H1 (cell line): ENCODE measurements at regions not wholly inside any gene's neighbourhood (a gene's known extent, or its start where the extent isn't known, plus 50 kb on each side); places are given as distances from the start of the nearest gene placed in this dataset.

Source experiments
- BCL11A ChIP-seq, 2 experiments: IDR thresholded peaks; one replicate each; pipeline ENCODE4 v1.6.1; 2011; ENCODE audit warnings: low read depth in 2 of 2, low read length in 2 of 2, mild to moderate bottlenecking in 2 of 2
- EP300 ChIP-seq, 2 experiments: IDR thresholded peaks; 1 replicate in 1 of 2; 2 replicates in 1 of 2; pipeline ENCODE4 v1.6.1; 2011 to 2012; ENCODE audit warnings: low read depth in 2 of 2, low read length in 2 of 2, mild to moderate bottlenecking in 2 of 2, borderline replicate concordance in 1 of 2, inconsistent platforms in 1 of 2, moderate library complexity in 1 of 2
- SIX5 ChIP-seq: IDR thresholded peaks from 2 replicates; pipeline ENCODE4 v1.6.1; 2011; ENCODE audit warnings: mild to moderate bottlenecking, low read depth, low read length
- SP1 ChIP-seq: IDR thresholded peaks from 2 replicates; pipeline ENCODE4 v1.6.1; 2011; ENCODE audit warnings: low read depth, low read length
- TF ChIP-seq, protein P1 (sequence below), 3 experiments: IDR thresholded peaks; 1 replicate in 2 of 3; 2 replicates in 1 of 3; pipeline versions ENCODE4 v1.5.1 to v1.6.1; 2011; ENCODE audit warnings: low read length in 3 of 3, mild to moderate bottlenecking in 3 of 3, inconsistent platforms in 2 of 3, low read depth in 1 of 3, moderate library complexity in 1 of 3; ENCODE audit not compliant: insufficient read depth in 1 of 3; ENCODE audit errors: control extremely low read depth in 1 of 3

DNA sequence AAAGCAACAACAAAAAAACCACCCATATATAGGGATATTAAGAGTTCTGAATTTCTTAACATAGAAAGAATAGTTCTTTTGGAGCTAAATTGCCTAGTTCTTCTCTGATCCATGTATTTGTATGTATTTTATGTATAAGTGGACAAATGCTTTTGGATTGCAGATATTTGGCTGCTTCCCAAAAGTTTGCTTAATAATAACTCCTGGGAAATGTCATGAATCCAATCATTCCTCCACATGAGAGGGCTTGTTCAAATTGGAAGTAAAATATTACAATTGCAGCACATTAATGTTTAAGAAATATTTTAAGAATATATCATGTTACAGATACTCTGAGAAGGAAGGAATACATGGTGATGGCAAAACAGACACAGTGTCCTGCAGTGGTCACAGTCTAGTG, 71.5 kb upstream of the PAGE3 start (continued):
- TF ChIP-seq, protein P1, sequence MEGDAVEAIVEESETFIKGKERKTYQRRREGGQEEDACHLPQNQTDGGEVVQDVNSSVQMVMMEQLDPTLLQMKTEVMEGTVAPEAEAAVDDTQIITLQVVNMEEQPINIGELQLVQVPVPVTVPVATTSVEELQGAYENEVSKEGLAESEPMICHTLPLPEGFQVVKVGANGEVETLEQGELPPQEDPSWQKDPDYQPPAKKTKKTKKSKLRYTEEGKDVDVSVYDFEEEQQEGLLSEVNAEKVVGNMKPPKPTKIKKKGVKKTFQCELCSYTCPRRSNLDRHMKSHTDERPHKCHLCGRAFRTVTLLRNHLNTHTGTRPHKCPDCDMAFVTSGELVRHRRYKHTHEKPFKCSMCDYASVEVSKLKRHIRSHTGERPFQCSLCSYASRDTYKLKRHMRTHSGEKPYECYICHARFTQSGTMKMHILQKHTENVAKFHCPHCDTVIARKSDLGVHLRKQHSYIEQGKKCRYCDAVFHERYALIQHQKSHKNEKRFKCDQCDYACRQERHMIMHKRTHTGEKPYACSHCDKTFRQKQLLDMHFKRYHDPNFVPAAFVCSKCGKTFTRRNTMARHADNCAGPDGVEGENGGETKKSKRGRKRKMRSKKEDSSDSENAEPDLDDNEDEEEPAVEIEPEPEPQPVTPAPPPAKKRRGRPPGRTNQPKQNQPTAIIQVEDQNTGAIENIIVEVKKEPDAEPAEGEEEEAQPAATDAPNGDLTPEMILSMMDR (IDR thresholded peaks at IDR 0.05; ENCODE audit: control extremely low read depth in 1 of 3, insufficient read depth in 1 of 3, low read depth in 1 of 3, low read length in 3 of 3), result no peak
- no peak for TF ChIP-seq BCL11A (IDR thresholded peaks at IDR 0.05; ENCODE audit: low read depth in 2 of 2, low read length in 2 of 2)
- TF ChIP-seq EP300 (IDR thresholded peaks at IDR 0.05; ENCODE audit: borderline replicate concordance in 1 of 2, low read depth in 2 of 2, low read length in 2 of 2), result no peak
- TF ChIP-seq SIX5, result no peak
- no peak for TF ChIP-seq SP1
